GM18870 (cell line): ENCODE measurements at regions not wholly inside any gene's neighbourhood (a gene's known extent, or its start where the extent isn't known, plus 50 kb on each side); places are given as distances from the start of the nearest gene placed in this dataset.

ENCODE experiments used
- ATAC-seq: cut with Tn5 transposase; IDR thresholded peaks from one replicate; pipeline ENCODE4 v1.9.1; 2021; ENCODE audit warnings: moderate library complexity; ENCODE audit not compliant: unreplicated experiment

GRCh38 chr15:97728791-97729190 is 231.7 kb upstream of the ARRDC4 start:
- no peak for ATAC-seq

- no peak for ATAC-seq
Observed at GRCh38 chr15:97729270-97729669, 231.2 kb upstream of the ARRDC4 start.

GRCh38 chr15:97730315-97730714 is 230.2 kb upstream of the ARRDC4 start:
- no peak for ATAC-seq

- ATAC-seq: no peak
Observed at GRCh38 chr15:97731859-97732258, 228.6 kb upstream of the ARRDC4 start.

GRCh38 chr15:97733373-97733772 is 227.1 kb upstream of the ARRDC4 start:
- no peak for ATAC-seq

GRCh38 chr15:97736748-97737147 is 223.8 kb upstream of the ARRDC4 start:
- no peak for ATAC-seq

GRCh38 chr15:97745481-97746071 is 214.9 kb upstream of the ARRDC4 start:
- ATAC-seq: peak; percentile 69

- no peak for ATAC-seq
Observed at GRCh38 chr15:97747342-97747741, 213.2 kb upstream of the ARRDC4 start.

GRCh38 chr15:97748576-97748975 is 211.9 kb upstream of the ARRDC4 start:
- no peak for ATAC-seq

- no peak for ATAC-seq
Observed at GRCh38 chr15:97750060-97750459, 210.4 kb upstream of the ARRDC4 start.

GRCh38 chr15:97755726-97756125 is 204.8 kb upstream of the ARRDC4 start:
- ATAC-seq: no peak

GRCh38 chr15:97759363-97759762 is 201.1 kb upstream of the ARRDC4 start:
- ATAC-seq: no peak

GRCh38 chr15:97761110-97761509 is 199.4 kb upstream of the ARRDC4 start:
- no peak for ATAC-seq

- ATAC-seq: no peak
Observed at GRCh38 chr15:97783240-97783639, 177.3 kb upstream of the ARRDC4 start.

GRCh38 chr15:97786741-97787140 is 173.8 kb upstream of the ARRDC4 start:
- ATAC-seq: no peak

GRCh38 chr15:97790180-97790579 is 170.3 kb upstream of the ARRDC4 start:
- ATAC-seq: no peak

- ATAC-seq: no peak
Observed at GRCh38 chr15:97791824-97792792, 168.4 kb upstream of the ARRDC4 start.

- no peak for ATAC-seq
Observed at GRCh38 chr15:97804950-97805349, 155.6 kb upstream of the ARRDC4 start.

- ATAC-seq: no peak
Observed at GRCh38 chr15:97806766-97807165, 153.7 kb upstream of the ARRDC4 start.

GRCh38 chr15:97815835-97816234 is 144.7 kb upstream of the ARRDC4 start:
- no peak for ATAC-seq

- no peak for ATAC-seq
Observed at GRCh38 chr15:97817276-97817890, 143.1 kb upstream of the ARRDC4 start.

- no peak for ATAC-seq
Observed at GRCh38 chr15:97836003-97836402, 124.5 kb upstream of the ARRDC4 start.
